Thoracic aorta (tissue), 2 donors: ENCODE measurements at regions not wholly inside any gene's neighbourhood (a gene's known extent, or its start where the extent isn't known, plus 50 kb on each side); places are given as distances from the start of the nearest gene placed in this dataset.

ENCODE experiments used
- ATAC-seq: fragments of 150-250 bp; one replicate; pipeline ENCODE4 v1.8.0; 2017; ENCODE audit warnings: low read depth; ENCODE audit not compliant: insufficient number of reproducible peaks, low FRiP score
- DNase-seq: peaks from one replicate; pipeline ENCODE4 v3.0.0-alpha.2; 2020; ENCODE audit warnings: low spot score
- H3K27ac ChIP-seq, 2 donors: fragments of 200-600 bp; sonication (generic); 1 replicate in 1 of 2; 2 replicates in 1 of 2; pipeline ENCODE4 v1.5.1; 2016; ENCODE audit warnings: mild to moderate bottlenecking in 2 of 2, moderate library complexity in 2 of 2
- H3K27me3 ChIP-seq: fragments of 200-600 bp; sonication (generic); replicated peaks from 2 replicates; pipeline ENCODE4 v1.6.0; 2016; ENCODE audit warnings: mild to moderate bottlenecking; ENCODE audit not compliant: insufficient read depth
- H3K36me3 ChIP-seq: fragments of 200-600 bp; sonication (generic); one replicate; pipeline ENCODE4 v1.5.1; 2016
- H3K4me1 ChIP-seq, 2 donors: fragments of 200-600 bp; sonication (generic); 1 replicate in 1 of 2; 2 replicates in 1 of 2; pipeline versions ENCODE4 v1.5.1 to v1.6.0; 2016; ENCODE audit warnings: low read depth in 2 of 2, mild to moderate bottlenecking in 1 of 2; ENCODE audit not compliant: control insufficient read depth in 1 of 2
- H3K4me3 ChIP-seq: fragments of 200-600 bp; sonication (generic); 2 replicates; pipeline ENCODE4 v1.5.1; 2016; ENCODE audit warnings: mild to moderate bottlenecking
- H3K9me3 ChIP-seq: fragments of 200-600 bp; sonication (generic); 2 replicates; pipeline ENCODE4 v1.5.1; 2016
- TF ChIP-seq, protein P1 (sequence below): fragments of 200-600 bp; sonication (generic); IDR thresholded peaks from one replicate; pipeline ENCODE4 v1.5.1; 2019; ENCODE audit warnings: antibody characterized with exemption

DNA sequence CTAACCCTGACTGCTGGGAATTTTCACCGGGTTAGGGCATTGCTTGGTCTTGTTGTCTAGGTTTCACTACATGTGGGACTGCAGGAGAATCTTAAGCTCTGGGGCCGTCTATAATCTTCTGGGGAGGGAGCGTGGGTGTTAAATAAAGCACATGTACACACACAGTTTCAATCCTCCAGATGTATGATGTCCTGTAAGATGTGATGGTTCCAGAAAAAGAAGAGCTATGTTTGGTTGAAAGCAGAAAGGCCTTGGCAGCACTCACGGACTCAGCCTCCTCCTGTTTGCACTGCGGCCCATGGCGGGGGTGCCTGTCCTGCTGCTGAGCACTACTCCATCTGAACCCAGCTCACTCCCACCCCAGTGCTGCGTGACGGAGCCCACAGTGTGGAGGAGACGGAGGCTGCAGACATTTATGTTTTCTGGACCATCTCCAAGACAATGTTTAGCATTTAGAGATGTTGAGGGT, 343.5 kb downstream of the TEX29 start:
- Histone ChIP-seq H3K9me3 (no peaks in the 10 kb centered on the region), H3K27me3 (no peaks in the 10 kb centered on the region), H3K4me3 (no peak overlapping the region), H3K4me1 (no peaks in the 10 kb centered on the region), H3K27ac (no peak overlapping the region), H3K36me3 (no peaks in the 10 kb centered on the region)
- DNase-seq (no peak), ATAC-seq (no peak)
- TF ChIP-seq, protein P1, sequence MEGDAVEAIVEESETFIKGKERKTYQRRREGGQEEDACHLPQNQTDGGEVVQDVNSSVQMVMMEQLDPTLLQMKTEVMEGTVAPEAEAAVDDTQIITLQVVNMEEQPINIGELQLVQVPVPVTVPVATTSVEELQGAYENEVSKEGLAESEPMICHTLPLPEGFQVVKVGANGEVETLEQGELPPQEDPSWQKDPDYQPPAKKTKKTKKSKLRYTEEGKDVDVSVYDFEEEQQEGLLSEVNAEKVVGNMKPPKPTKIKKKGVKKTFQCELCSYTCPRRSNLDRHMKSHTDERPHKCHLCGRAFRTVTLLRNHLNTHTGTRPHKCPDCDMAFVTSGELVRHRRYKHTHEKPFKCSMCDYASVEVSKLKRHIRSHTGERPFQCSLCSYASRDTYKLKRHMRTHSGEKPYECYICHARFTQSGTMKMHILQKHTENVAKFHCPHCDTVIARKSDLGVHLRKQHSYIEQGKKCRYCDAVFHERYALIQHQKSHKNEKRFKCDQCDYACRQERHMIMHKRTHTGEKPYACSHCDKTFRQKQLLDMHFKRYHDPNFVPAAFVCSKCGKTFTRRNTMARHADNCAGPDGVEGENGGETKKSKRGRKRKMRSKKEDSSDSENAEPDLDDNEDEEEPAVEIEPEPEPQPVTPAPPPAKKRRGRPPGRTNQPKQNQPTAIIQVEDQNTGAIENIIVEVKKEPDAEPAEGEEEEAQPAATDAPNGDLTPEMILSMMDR: no peak

DNA sequence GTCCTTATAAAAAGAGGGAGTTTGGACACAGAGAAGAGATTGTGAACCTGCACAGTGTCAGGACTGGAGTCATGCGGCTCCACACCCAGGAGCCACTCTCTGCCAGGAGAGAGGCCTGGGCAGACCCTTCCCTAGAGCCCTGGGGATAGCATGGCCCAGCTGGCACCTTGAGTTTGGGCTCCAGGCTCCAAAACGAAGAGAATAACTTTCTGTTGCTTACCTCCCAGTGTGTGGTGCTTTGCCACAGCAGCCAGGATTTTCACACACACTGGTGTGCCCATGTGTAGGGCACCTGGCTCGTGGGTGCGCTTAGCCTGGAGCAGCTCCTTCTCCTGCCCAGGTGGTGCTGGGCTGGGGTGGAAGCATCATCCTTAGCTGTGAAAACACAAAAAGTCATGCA, 344.3 kb downstream of the TEX29 start:
- Histone ChIP-seq H3K4me3 (no peak overlapping the region), H3K4me1 (no peaks in the 10 kb centered on the region), H3K9me3 (no peaks in the 10 kb centered on the region), H3K36me3 (no peaks in the 10 kb centered on the region), H3K27ac (no peak overlapping the region), H3K27me3 (no peaks in the 10 kb centered on the region)
- ATAC-seq: no peak
- no peak for DNase-seq
- TF ChIP-seq, protein P1: no peak

DNA sequence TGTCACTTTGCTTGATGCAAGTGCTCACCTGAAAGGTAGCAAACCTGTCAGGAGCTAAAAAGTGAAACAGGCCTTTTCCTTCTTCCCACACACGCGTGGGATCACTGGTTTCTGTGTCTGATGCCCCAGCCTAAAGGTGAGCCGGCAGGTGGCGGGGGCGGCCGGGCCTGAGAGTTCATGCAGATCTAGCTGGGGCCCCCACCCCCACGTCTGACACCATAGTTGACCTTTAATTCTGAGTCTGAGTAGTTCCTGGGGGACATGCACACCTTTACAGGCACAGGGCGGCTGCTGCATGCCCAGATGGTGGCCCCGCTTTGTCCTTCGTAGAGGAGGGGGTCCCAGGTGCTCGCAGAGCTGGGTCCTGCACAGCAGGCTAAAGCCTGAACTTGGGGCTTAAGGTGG, 345.3 kb downstream of the TEX29 start:
- Histone ChIP-seq H3K36me3 (no peaks in the 10 kb centered on the region), H3K27ac (no peak overlapping the region), H3K4me1 (no peaks in the 10 kb centered on the region), H3K4me3 (no peak overlapping the region), H3K27me3 (no peaks in the 10 kb centered on the region), H3K9me3 (no peaks in the 10 kb centered on the region)
- TF ChIP-seq, protein P1: no peak
- no peak for ATAC-seq
- DNase-seq: no peak

DNA sequence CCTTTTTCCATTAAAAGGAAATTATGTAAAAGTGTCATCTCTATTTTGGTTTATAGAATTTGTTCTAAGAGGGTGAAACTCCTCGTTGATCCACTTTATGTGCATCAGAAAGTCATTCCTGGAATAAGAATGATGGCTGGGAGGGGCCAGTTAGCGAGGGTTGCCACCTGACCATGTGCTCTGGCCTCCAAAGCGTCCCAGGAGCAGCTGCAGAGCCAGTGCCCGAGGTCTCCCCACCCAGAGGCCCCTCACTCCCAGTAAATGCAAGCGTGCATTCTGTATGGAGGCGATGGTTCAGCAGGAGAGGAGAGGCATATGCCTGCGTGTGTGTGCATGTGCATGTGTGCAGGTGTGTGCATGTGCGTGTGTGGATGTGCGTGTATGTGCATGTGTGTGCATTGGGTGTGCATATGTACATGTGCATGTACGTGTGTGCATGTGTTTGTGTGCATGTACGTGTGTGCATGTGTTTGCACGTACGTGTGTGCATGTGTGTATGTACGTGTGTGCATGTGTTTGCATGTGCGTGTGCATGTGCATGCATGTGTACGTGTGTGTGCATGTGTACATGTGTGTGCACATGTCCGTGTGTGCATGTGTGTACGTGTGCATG, 345.8 kb downstream of the TEX29 start:
- no peak overlapping the region for H3K27ac ChIP-seq
- TF ChIP-seq, protein P1: no peak
- no peak overlapping the region for H3K4me3 ChIP-seq
- H3K27me3 ChIP-seq: no peaks in the 10 kb centered on the region
- H3K9me3 ChIP-seq: no peaks in the 10 kb centered on the region
- DNase-seq (no peak), ATAC-seq (no peak)
- H3K4me1 ChIP-seq: no peaks in the 10 kb centered on the region
- no peaks in the 10 kb centered on the region for H3K36me3 ChIP-seq

DNA sequence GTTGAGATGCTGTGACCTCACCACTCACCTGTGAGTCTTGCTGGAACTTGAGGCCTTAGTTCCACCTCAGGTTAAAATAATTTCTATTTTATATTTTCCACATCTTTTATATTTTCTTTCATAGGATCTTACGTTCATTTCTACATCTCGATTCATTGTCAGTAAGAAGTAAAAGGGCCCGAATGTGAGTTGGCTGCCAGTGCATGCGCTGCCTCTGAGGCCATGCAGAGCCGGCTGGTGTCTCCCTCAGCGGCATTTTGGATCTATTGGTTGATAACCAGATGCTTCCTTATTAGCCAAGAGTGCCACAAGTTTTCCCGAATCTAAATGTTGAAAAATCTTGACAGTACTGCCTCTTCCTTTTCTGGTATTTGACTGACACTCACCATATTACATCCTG, 347.3 kb downstream of the TEX29 start:
- Histone ChIP-seq H3K9me3 (no peaks in the 10 kb centered on the region), H3K27ac (no peak overlapping the region), H3K4me3 (no peak overlapping the region), H3K36me3 (no peaks in the 10 kb centered on the region), H3K27me3 (no peaks in the 10 kb centered on the region), H3K4me1 (no peaks in the 10 kb centered on the region)
- no peak for ATAC-seq
- TF ChIP-seq, protein P1: no peak
- DNase-seq: no peak
